ENCODE measurements at regions not wholly inside any gene's neighbourhood (a gene's known extent, or its start where the extent isn't known, plus 50 kb on each side); places are given as distances from the start of the nearest gene placed in this dataset.

DNA sequence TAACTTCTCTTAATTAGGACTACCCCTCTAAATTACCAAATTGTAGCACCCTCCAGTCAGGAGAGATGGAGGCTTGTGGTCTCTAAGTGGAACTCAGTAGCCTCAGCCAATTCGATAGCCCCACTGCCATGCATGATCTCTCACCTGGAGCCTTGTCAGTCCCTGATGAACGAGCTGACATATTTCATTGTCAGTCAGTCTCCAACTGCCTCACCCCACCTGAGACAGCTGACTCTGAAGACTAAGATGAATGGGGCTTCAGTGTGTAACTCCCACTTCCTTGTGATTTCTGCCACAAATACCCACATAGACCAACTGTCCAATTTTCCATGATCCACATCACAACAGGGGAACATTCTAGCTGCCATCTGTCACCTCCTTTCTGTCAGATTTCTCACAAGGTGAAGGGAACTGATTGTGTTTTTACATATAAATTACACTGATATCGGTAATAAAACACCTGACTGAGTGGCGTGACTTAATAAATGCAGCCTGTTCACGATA lies 206.5 kb downstream of the FAM181B start:
- H3K4me3 ChIP-seq (ENCODE audit: low read length) = no peak overlapping the region
- no peak overlapping the region for H3K27ac ChIP-seq (ENCODE audit: low read length)
- ChIA-PET POLR2A (ENCODE audit: unreplicated experiment) (no interaction called here), CTCF (no interaction called here)
- no peaks in the 10 kb centered on the region for H3K4me1 ChIP-seq (ENCODE audit: insufficient read depth, low read length)
- H3K27me3 ChIP-seq (ENCODE audit: low read length) = peaks cover 5% of the 10 kb centered on the region; the same call in 1 of the 2 replicates
- DNase-seq = no peak
- H3K4me2 ChIP-seq (ENCODE audit: low read length) = no peak overlapping the region
- H3K36me3 ChIP-seq (ENCODE audit: low read depth, low read length) = no peaks in the 10 kb centered on the region
- H2AFZ ChIP-seq (ENCODE audit: low read length) = no peak overlapping the region
- TF ChIP-seq, protein P1, sequence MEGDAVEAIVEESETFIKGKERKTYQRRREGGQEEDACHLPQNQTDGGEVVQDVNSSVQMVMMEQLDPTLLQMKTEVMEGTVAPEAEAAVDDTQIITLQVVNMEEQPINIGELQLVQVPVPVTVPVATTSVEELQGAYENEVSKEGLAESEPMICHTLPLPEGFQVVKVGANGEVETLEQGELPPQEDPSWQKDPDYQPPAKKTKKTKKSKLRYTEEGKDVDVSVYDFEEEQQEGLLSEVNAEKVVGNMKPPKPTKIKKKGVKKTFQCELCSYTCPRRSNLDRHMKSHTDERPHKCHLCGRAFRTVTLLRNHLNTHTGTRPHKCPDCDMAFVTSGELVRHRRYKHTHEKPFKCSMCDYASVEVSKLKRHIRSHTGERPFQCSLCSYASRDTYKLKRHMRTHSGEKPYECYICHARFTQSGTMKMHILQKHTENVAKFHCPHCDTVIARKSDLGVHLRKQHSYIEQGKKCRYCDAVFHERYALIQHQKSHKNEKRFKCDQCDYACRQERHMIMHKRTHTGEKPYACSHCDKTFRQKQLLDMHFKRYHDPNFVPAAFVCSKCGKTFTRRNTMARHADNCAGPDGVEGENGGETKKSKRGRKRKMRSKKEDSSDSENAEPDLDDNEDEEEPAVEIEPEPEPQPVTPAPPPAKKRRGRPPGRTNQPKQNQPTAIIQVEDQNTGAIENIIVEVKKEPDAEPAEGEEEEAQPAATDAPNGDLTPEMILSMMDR (conservative IDR thresholded peaks at IDR 0.05; ENCODE audit: low read depth, low read length) = no peak
- TF ChIP-seq EZH2 (IDR thresholded peaks at IDR 0.05; ENCODE audit: low read length, unreplicated experiment) (no peak), EZH2phosphoT487 (IDR thresholded peaks at IDR 0.05; ENCODE audit: borderline replicate concordance, low read length) (no peak)
- ATAC-seq = no peak
- no peaks in the 10 kb centered on the region for H3K9me3 ChIP-seq (ENCODE audit: low read length)
- no peaks in the 10 kb centered on the region for H3K9me2 ChIP-seq (replicated peaks; ENCODE audit: low read length)
- no peaks in the 10 kb centered on the region for H3F3A ChIP-seq (ENCODE audit: low read length, unreplicated experiment)
- H3K79me2 ChIP-seq (ENCODE audit: low read length) = no peaks in the 10 kb centered on the region
- H3K9ac ChIP-seq (ENCODE audit: low read length) = no peak overlapping the region
- no TSS peak for BruUV-seq (replicated peaks)
- intact Hi-C loops (cut with micrococcal nuclease) = no loop called here
- H4K20me1 ChIP-seq (ENCODE audit: low read length) = no peaks in the 10 kb centered on the region

DNA sequence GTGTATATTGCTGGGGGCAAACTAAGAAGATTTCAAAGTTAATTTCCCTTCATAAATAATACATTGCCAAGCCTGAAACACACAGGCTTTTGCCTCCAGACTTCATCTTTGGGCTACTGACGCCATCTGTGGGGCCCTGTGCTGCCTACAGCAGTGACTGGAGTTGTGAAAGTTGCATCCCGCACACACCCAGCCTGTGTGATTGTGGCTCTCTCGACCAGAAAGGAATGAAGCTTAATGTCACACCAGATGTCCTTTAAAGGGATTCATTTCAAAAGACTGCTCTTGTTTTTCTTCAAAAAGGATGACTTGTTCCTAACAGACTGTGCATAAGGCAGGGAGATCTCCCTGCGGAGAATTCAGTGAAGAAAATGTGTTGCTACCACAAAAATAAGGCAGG lies 210.5 kb downstream of the FAM181B start:
- ChIA-PET CTCF (no interaction called here), POLR2A (ENCODE audit: unreplicated experiment) (no interaction called here)
- H4K20me1 ChIP-seq (ENCODE audit: low read length) = no peaks in the 10 kb centered on the region
- DNase-seq = no peak
- H3K27me3 ChIP-seq (ENCODE audit: low read length) = peaks cover under 1% of the 10 kb centered on the region; the same call in 1 of the 2 replicates
- H3K36me3 ChIP-seq (ENCODE audit: low read depth, low read length) = no peaks in the 10 kb centered on the region
- ATAC-seq = no peak
- H2AFZ ChIP-seq (ENCODE audit: low read length) = no peak overlapping the region
- no peaks in the 10 kb centered on the region for H3K4me1 ChIP-seq (ENCODE audit: insufficient read depth, low read length)
- TF ChIP-seq EZH2phosphoT487 (IDR thresholded peaks at IDR 0.05; ENCODE audit: borderline replicate concordance, low read length) = no peak
- intact Hi-C loops (cut with micrococcal nuclease) = no loop called here
- H3K4me2 ChIP-seq (ENCODE audit: low read length) = no peak overlapping the region
- H3F3A ChIP-seq (ENCODE audit: low read length, unreplicated experiment) = no peaks in the 10 kb centered on the region
- H3K9me3 ChIP-seq (ENCODE audit: low read length) = no peaks in the 10 kb centered on the region
- no peak overlapping the region for H3K27ac ChIP-seq (ENCODE audit: low read length)
- no peak overlapping the region for H3K9ac ChIP-seq (ENCODE audit: low read length)
- H3K4me3 ChIP-seq (ENCODE audit: low read length) = no peak overlapping the region
- no peaks in the 10 kb centered on the region for H3K79me2 ChIP-seq (ENCODE audit: low read length)
- no peaks in the 10 kb centered on the region for H3K9me2 ChIP-seq (replicated peaks; ENCODE audit: low read length)
- no TSS peak for BruUV-seq (replicated peaks)

- Histone ChIP-seq H3F3A (ENCODE audit: low read length, unreplicated experiment) (no peaks in the 10 kb centered on the region), H3K9me2 (replicated peaks; ENCODE audit: low read length) (no peaks in the 10 kb centered on the region), H3K4me3 (ENCODE audit: low read length) (no peak overlapping the region), H3K36me3 (ENCODE audit: low read depth, low read length) (no peaks in the 10 kb centered on the region), H3K27me3 (ENCODE audit: low read length) (no peaks in the 10 kb centered on the region), H3K9me3 (ENCODE audit: low read length) (no peaks in the 10 kb centered on the region), H2AFZ (ENCODE audit: low read length) (no peak overlapping the region), H3K4me2 (ENCODE audit: low read length) (no peak overlapping the region), H3K4me1 (ENCODE audit: insufficient read depth, low read length) (no peaks in the 10 kb centered on the region), H3K79me2 (ENCODE audit: low read length) (no peaks in the 10 kb centered on the region), H4K20me1 (ENCODE audit: low read length) (no peaks in the 10 kb centered on the region), H3K27ac (ENCODE audit: low read length) (no peak overlapping the region), H3K9ac (ENCODE audit: low read length) (no peak overlapping the region)
- ChIA-PET POLR2A (ENCODE audit: unreplicated experiment) (no interaction called here), CTCF (no interaction called here)
- no peak for ATAC-seq
- no peak for DNase-seq
- TF ChIP-seq, protein P1 (conservative IDR thresholded peaks at IDR 0.05; ENCODE audit: low read depth, low read length) = no peak
- TF ChIP-seq EZH2phosphoT487 (IDR thresholded peaks at IDR 0.05; ENCODE audit: borderline replicate concordance, low read length) = no peak
- TF ChIP-seq EZH2 (IDR thresholded peaks at IDR 0.05; ENCODE audit: low read length, unreplicated experiment) = no peak
- BruUV-seq (replicated peaks) = no TSS peak
- intact Hi-C loops (cut with micrococcal nuclease) = no loop called here
These were observed 212.2 kb downstream of the FAM181B start for GRCh38 chr11:82521427-82521826.

Data from PC-3 (cell line).